Endothelial cell of umbilical vein (primary cell): ENCODE measurements at regions not wholly inside any gene's neighbourhood (a gene's known extent, or its start where the extent isn't known, plus 50 kb on each side); places are given as distances from the start of the nearest gene placed in this dataset.

ENCODE experiments used
- BruUV-seq: library from RNA; stranded (reverse); fragments of 400-500 nt; replicated peaks from 2 replicates; lab custom pipeline; 2021; lab: Mats Ljungman, UMichigan
- CTCF ChIA-PET: fragments of 300-600, 350-600 bp; sonication (Branson Sonifier 250); formaldehyde crosslinking; loops from one replicate; lab custom pipeline; 2021; ENCODE audit warnings: antibody characterized with exemption, inconsistent platforms; lab: Charles Lee
- POLR2A ChIA-PET: fragments of 300-600, 350-600 bp; sonication (Branson Sonifier 250); formaldehyde crosslinking; loops from one replicate; lab custom pipeline; 2021; ENCODE audit warnings: antibody characterized with exemption, inconsistent platforms; lab: Charles Lee
- DNase-seq: peaks from one replicate; pipeline ENCODE4 v3.0.0-alpha.2; 2011; ENCODE audit warnings: low read depth, low spot score
- FAIRE-seq: peaks from 2 replicates; lab custom pipeline; 2011; peaks lifted over from hg19 to GRCh38; lab: Jason Lieb, UNC
- H2AFZ ChIP-seq: 2 replicates; pipeline ENCODE4 v1.6.0; 2012; ENCODE audit warnings: low read depth, low read length, control low read depth, inconsistent platforms
- H3K27ac ChIP-seq: 2 replicates; pipeline ENCODE4 v1.5.1; 2011; ENCODE audit warnings: low read depth, mild to moderate bottlenecking, control low read depth, low read length, moderate library complexity; ENCODE audit not compliant: insufficient read depth
- H3K27me3 ChIP-seq, 2 experiments: 2 replicates each; pipeline versions ENCODE4 v1.6.0 to v1.6.1; 2011; ENCODE audit warnings: low read length in 2 of 2, mixed read lengths in 1 of 2; ENCODE audit not compliant: control insufficient read depth in 2 of 2, insufficient read depth in 2 of 2
- H3K36me3 ChIP-seq, 2 experiments: 2 replicates in 1 of 2; 3 replicates in 1 of 2; pipeline ENCODE4 v1.5.1; 2011; ENCODE audit warnings: low read length in 2 of 2, mild to moderate bottlenecking in 1 of 2, moderate library complexity in 1 of 2; ENCODE audit not compliant: control insufficient read depth in 2 of 2, insufficient read depth in 2 of 2; ENCODE audit errors: extremely low read depth in 1 of 2
- H3K4me1 ChIP-seq: 3 replicates; pipeline ENCODE4 v1.5.1; 2011; ENCODE audit warnings: mild to moderate bottlenecking, low read length; ENCODE audit not compliant: control insufficient read depth, insufficient read depth; ENCODE audit errors: extremely low read depth
- H3K4me2 ChIP-seq: 2 replicates; pipeline ENCODE4 v1.6.1; 2011; ENCODE audit warnings: low read length, control low read depth, mixed read lengths; ENCODE audit not compliant: insufficient read depth
- H3K4me3 ChIP-seq, 3 experiments: fragments of 200-600 bp in 1 of 3; sonication (generic), shearing (Covaris generic) in 1 of 3; replicated peaks in 1 of 3; 2 replicates each; pipeline ENCODE4 v1.5.1; 2011 to 2016; ENCODE audit warnings: control low read depth in 3 of 3, low read length in 3 of 3, mild to moderate bottlenecking in 2 of 3, inconsistent platforms in 1 of 3, low read depth in 1 of 3, moderate library complexity in 1 of 3; ENCODE audit not compliant: insufficient read depth in 1 of 3
- H3K79me2 ChIP-seq: 2 replicates; pipeline ENCODE4 v1.6.0; 2012; ENCODE audit warnings: low read length, inconsistent platforms; ENCODE audit not compliant: control insufficient read depth, insufficient read depth
- H3K9ac ChIP-seq: replicated peaks from 2 replicates; pipeline ENCODE3; 2011; ENCODE audit warnings: low read length, control low read depth; ENCODE audit not compliant: insufficient read depth; ENCODE audit errors: extremely low read depth
- H3K9me1 ChIP-seq: replicated peaks from 3 replicates; pipeline ENCODE4 v1.6.0; 2011; ENCODE audit warnings: mild to moderate bottlenecking, low read length; ENCODE audit not compliant: control insufficient read depth, insufficient read depth; ENCODE audit errors: extremely low read depth
- H3K9me3 ChIP-seq: replicated peaks from 2 replicates; pipeline ENCODE4 v1.5.1; 2012; ENCODE audit warnings: low read length, inconsistent platforms; ENCODE audit not compliant: control insufficient read depth, insufficient read depth
- H4K20me1 ChIP-seq: replicated peaks from 2 replicates; pipeline ENCODE3; 2011; ENCODE audit warnings: mild to moderate bottlenecking, low read length; ENCODE audit not compliant: control insufficient read depth, insufficient read depth; ENCODE audit errors: extremely low read depth
- EZH2 ChIP-seq: IDR thresholded peaks from 2 replicates; pipeline ENCODE4 v1.6.1; 2012; ENCODE audit warnings: borderline replicate concordance, low read depth, mild to moderate bottlenecking, moderate library complexity, low read length, inconsistent platforms; ENCODE audit not compliant: severe bottlenecking
- MYC ChIP-seq: IDR thresholded peaks from one replicate; pipeline ENCODE4 v1.6.1; 2011; ENCODE audit warnings: mild to moderate bottlenecking, low read depth, low read length
- POLR2AphosphoS5 ChIP-seq: IDR thresholded peaks from 2 replicates; pipeline ENCODE4 v1.6.1; 2012; ENCODE audit warnings: low read depth, mild to moderate bottlenecking, control low read depth, low read length, moderate library complexity; ENCODE audit not compliant: insufficient read depth
- dilution Hi-C: fragments of 300-500 bp; cut with MboI; formaldehyde crosslinking; loops from one replicate; pipeline ENCODE4 v1.15.0; 2019; ENCODE audit warnings: low sequenced_read_pairs; ENCODE audit not compliant: extremely low pct_ligation_motif_present
- intact Hi-C: fragments of 100-400 bp; cut with micrococcal nuclease; formaldehyde crosslinking; loops from one replicate; pipeline ENCODE4 v1.10.0; 2022
- TF ChIP-seq, protein P1 (sequence below): IDR thresholded peaks from 2 replicates; pipeline ENCODE4 v1.6.1; 2011; ENCODE audit not compliant: insufficient read depth, insufficient read length
- TF ChIP-seq, protein P2 (sequence below), 2 donors: IDR thresholded peaks; 1 replicate in 1 of 2; 2 replicates in 1 of 2; pipeline ENCODE4 v1.5.1; 2011; ENCODE audit warnings: low read length in 2 of 2, mild to moderate bottlenecking in 2 of 2, moderate library complexity in 2 of 2, control low read depth in 1 of 2, inconsistent platforms in 1 of 2, low read depth in 1 of 2; ENCODE audit not compliant: insufficient read depth in 1 of 2; ENCODE audit errors: extremely low read depth in 1 of 2

DNA sequence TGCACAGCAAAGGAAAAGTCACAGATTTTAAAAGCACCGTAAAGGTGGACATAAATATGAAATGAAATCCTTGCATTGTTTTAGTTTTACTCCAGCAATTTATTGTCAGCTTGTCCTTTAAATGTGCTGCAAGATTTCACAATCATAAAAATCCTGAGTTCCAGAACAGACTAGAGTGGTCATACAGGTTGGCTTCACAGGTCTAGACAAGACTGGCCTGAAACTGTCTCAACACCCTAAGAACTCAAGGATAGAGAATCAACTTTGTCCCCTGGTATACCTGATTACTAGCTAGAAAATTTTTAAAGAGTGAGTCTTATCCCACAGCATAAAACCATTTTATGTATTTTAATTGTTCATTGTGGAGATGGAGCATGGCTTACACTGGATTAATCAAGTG lies 521.7 kb upstream of the MCTP2 start:
- H3K27ac ChIP-seq = no peak overlapping the region
- FAIRE-seq = no peak
- POLR2A ChIA-PET = no interaction called here
- H3K9ac ChIP-seq = no peak overlapping the region
- H3K4me2 ChIP-seq = no peak overlapping the region
- no peaks in the 10 kb centered on the region for H3K27me3 ChIP-seq
- H3K9me3 ChIP-seq = no peaks in the 10 kb centered on the region
- no peaks in the 10 kb centered on the region for H3K9me1 ChIP-seq
- no peak for DNase-seq
- BruUV-seq = no TSS peak
- dilution Hi-C loops = no loop called here
- H3K36me3 ChIP-seq = no peaks in the 10 kb centered on the region
- no peaks in the 10 kb centered on the region for H3K4me1 ChIP-seq
- no peaks in the 10 kb centered on the region for H3K79me2 ChIP-seq
- TF ChIP-seq MYC (no peak), POLR2AphosphoS5 (no peak), EZH2 (no peak)
- TF ChIP-seq, protein P1, sequence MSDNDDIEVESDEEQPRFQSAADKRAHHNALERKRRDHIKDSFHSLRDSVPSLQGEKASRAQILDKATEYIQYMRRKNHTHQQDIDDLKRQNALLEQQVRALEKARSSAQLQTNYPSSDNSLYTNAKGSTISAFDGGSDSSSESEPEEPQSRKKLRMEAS = no peak
- TF ChIP-seq, protein P2, sequence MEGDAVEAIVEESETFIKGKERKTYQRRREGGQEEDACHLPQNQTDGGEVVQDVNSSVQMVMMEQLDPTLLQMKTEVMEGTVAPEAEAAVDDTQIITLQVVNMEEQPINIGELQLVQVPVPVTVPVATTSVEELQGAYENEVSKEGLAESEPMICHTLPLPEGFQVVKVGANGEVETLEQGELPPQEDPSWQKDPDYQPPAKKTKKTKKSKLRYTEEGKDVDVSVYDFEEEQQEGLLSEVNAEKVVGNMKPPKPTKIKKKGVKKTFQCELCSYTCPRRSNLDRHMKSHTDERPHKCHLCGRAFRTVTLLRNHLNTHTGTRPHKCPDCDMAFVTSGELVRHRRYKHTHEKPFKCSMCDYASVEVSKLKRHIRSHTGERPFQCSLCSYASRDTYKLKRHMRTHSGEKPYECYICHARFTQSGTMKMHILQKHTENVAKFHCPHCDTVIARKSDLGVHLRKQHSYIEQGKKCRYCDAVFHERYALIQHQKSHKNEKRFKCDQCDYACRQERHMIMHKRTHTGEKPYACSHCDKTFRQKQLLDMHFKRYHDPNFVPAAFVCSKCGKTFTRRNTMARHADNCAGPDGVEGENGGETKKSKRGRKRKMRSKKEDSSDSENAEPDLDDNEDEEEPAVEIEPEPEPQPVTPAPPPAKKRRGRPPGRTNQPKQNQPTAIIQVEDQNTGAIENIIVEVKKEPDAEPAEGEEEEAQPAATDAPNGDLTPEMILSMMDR (IDR thresholded peaks at IDR 0.05; ENCODE audit: extremely low read depth in 1 of 2, insufficient read depth in 1 of 2, low read depth in 1 of 2, low read length in 2 of 2) = no peak
- H4K20me1 ChIP-seq = no peaks in the 10 kb centered on the region
- H3K4me3 ChIP-seq = no peak overlapping the region
- CTCF ChIA-PET = no interaction called here
- no peak overlapping the region for H2AFZ ChIP-seq
- intact Hi-C loops = no loop called here
